C4-2B (cell line): ENCODE measurements at regions not wholly inside any gene's neighbourhood (a gene's known extent, or its start where the extent isn't known, plus 50 kb on each side); places are given as distances from the start of the nearest gene placed in this dataset.

Source experiments
- H3K27ac ChIP-seq: fragments of 450-650 bp; 2 replicates; pipeline ENCODE4 v1.5.1; 2017
- CTCF ChIP-seq: fragments of 450-650 bp; conservative IDR thresholded peaks from 2 replicates; pipeline ENCODE4 v1.5.1; 2017; ENCODE audit warnings: mild to moderate bottlenecking
- ZFX ChIP-seq: fragments of 450-650 bp; IDR thresholded peaks from 2 replicates; pipeline ENCODE4 v1.6.1; 2017

DNA sequence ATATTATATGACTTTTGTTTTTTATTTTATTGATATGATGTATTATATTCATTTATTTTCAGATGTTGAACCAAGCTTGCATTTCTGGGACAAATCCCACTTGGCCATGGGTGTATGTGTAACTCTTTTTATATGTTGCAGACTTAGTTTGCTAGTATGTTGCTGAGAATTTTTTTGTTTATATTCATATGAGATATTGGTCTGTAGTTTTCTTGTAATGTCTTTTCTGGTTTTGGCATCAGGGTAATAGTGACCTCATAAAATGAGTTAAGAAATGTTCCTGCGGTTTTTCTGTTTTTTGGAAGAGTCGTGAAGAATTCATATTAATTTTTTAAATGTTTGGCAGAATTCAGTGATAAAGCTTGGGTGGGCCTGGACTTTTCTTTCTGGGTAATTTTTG lies 88.7 kb downstream of the ASB1 start:
- no peak overlapping the region for H3K27ac ChIP-seq
- no peak for TF ChIP-seq ZFX
- TF ChIP-seq CTCF, result no peak

GRCh38 chr2:238517209-238517608 lies 90.5 kb downstream of the ASB1 start:
- no peak overlapping the region for H3K27ac ChIP-seq
- no peak for TF ChIP-seq ZFX
- TF ChIP-seq CTCF, result no peak

- TF ChIP-seq ZFX, result no peak
- no peak for TF ChIP-seq CTCF
- H3K27ac ChIP-seq, result no peak overlapping the region
Observed at GRCh38 chr2:238518172-238518820, 91.6 kb downstream of the ASB1 start.

GRCh38 chr2:238518821-238519186 lies 92.1 kb downstream of the ASB1 start:
- no peak overlapping the region for H3K27ac ChIP-seq
- no peak for TF ChIP-seq ZFX

DNA sequence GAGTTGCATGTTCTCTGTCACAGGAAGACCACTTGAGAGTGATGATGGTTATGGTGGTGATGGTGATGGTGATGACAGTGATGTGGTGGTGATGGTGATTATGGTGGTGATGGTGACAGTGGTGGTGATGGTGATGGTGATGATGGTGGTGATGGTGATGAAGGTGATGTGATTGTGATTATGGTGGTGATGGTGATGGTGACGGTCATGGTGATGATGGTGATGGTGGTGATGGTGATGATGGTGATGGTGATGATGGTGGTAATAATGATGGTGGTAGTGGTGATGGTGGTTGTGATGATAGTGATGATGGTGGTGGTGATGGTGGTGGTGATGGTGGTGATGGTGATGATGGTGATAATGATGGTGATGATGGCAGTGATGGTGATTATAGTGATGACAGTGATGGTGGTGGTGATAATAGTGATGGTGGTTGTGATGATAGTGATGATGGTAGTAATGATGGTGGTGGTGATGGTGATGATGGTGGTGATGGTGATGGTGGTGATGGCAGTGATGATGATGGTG lies 93.7 kb downstream of the ASB1 start:
- no peak for TF ChIP-seq ZFX
- TF ChIP-seq CTCF, result no peak
- H3K27ac ChIP-seq, result no peak overlapping the region

DNA sequence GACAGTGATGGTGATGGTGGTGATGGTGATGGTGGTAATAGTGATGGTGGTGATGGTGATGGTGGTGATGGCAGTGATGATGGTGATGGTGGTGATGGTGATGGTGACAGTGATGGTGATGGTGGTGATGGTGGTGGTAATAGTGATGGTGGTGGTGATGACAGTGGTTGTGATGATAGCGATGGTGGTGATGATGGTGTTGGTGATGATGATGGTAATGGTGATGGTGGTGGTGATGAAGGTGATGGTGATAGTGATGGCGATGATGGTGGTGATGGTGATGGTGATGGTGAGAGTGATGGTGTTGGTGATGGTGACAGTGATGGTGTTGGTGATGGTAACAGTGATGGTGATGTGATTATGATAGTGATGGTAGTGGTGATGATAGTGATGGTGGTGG lies 94.3 kb downstream of the ASB1 start:
- H3K27ac ChIP-seq, result no peak overlapping the region
- TF ChIP-seq ZFX (no peak), CTCF (no peak)

GRCh38 chr2:238521870-238522269 lies 95.1 kb downstream of the ASB1 start:
- no peak for TF ChIP-seq CTCF
- TF ChIP-seq ZFX, result no peak
- no peak overlapping the region for H3K27ac ChIP-seq
